ENCODE measurements at regions not wholly inside any gene's neighbourhood (a gene's known extent, or its start where the extent isn't known, plus 50 kb on each side); places are given as distances from the start of the nearest gene placed in this dataset.

DNA sequence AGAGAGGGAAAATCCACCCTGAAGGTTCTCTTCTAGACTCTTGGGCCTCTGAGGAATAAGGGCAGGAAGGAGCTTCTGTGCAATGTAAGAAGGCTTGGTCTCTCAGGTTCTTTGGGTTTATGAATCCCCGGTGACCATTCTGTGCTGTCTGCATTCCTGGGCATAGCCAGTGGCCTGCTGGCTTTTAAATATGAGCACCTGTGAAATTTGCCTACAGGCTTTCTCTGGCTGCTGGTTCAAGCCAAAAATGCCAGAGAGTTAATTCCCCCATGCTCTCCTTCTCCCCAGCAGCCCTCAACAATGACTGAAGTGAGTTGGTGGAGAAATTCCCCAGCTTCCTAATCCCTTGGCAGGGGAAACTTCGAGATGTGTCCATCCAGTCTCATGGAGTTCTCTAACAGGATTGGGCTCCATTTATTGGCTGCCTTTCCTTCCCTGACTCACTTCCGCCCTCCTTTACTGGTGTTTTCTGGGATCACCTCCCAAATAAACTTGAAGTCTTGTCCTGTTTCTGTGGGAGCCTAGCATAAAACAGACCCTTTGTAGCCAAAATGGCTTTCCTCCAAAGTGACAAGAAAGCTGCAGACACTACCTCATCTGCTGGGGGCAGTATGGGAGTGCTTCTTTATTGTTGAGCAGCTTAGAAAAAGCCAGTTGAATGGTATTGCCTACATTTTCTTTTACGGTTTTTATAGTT is 179.4 kb upstream of the CASK start:
- no TSS peak for BruUV-seq (replicated peaks)

More for the DNA sequence above, 179.4 kb upstream of the CASK start:
- ATAC-seq (no peak), DNase-seq (ENCODE audit: low read depth, low spot score) (no peak)
- Histone ChIP-seq H3K9me2 (ENCODE audit: insufficient read depth) (no peaks in the 10 kb centered on the region), H3K4me3 (replicated peaks in 1 of 2; ENCODE audit: low read depth in 1 of 2, low read length in 2 of 2) (no peak overlapping the region), H3K9me3 (ENCODE audit: control insufficient read depth in 1 of 2, insufficient read depth in 1 of 2, low read depth in 1 of 2, low read length in 2 of 2) (no peaks in the 10 kb centered on the region), H3K4me2 (ENCODE audit: low read length) (no peak overlapping the region), H3K27me3 (ENCODE audit: insufficient read depth, low read length) (no peaks in the 10 kb centered on the region), H4K20me1 (ENCODE audit: insufficient read depth) (no peaks in the 10 kb centered on the region), H3K27ac (ENCODE audit: low read depth, low read length) (no peak overlapping the region), H3K4me1 (ENCODE audit: control insufficient read depth in 1 of 2, insufficient read depth in 2 of 2, low read length in 2 of 2) (no peaks in the 10 kb centered on the region), H2AFZ (ENCODE audit: low read depth, low read length, poor library complexity, severe bottlenecking) (no peak overlapping the region), H3K9ac (ENCODE audit: low read length) (no peak overlapping the region), H3K79me2 (ENCODE audit: insufficient read depth, low read length) (no peaks in the 10 kb centered on the region), H3K36me3 (ENCODE audit: control insufficient read depth in 1 of 2, insufficient read depth in 2 of 2, low read length in 2 of 2) (no peaks in the 10 kb centered on the region)
- CTCF ChIA-PET = no interaction called here
- intact Hi-C loops (cut with micrococcal nuclease) = no loop called here
- RAD21 ChIA-PET (ENCODE audit: low non-redundant PET in 1 of 2, low total read pairs in 2 of 2, uncharacterized antibody in 2 of 2, unreplicated experiment in 2 of 2) = no interaction called here
- POLR2A ChIA-PET = no interaction called here
- TF ChIP-seq YY1 (IDR thresholded peaks at IDR 0.05; ENCODE audit: extremely low read depth, insufficient replicate concordance, low read depth, low read length) = no peak
- no peak for TF ChIP-seq ELF1 (IDR thresholded peaks at IDR 0.05; ENCODE audit: borderline replicate concordance, low read depth)
- TF ChIP-seq SP1 (IDR thresholded peaks at IDR 0.05; ENCODE audit: low read depth) = no peak
- TF ChIP-seq ZNF274 (IDR thresholded peaks at IDR 0.05; ENCODE audit: low read depth, low read length) = no peak
- TF ChIP-seq, protein P1, sequence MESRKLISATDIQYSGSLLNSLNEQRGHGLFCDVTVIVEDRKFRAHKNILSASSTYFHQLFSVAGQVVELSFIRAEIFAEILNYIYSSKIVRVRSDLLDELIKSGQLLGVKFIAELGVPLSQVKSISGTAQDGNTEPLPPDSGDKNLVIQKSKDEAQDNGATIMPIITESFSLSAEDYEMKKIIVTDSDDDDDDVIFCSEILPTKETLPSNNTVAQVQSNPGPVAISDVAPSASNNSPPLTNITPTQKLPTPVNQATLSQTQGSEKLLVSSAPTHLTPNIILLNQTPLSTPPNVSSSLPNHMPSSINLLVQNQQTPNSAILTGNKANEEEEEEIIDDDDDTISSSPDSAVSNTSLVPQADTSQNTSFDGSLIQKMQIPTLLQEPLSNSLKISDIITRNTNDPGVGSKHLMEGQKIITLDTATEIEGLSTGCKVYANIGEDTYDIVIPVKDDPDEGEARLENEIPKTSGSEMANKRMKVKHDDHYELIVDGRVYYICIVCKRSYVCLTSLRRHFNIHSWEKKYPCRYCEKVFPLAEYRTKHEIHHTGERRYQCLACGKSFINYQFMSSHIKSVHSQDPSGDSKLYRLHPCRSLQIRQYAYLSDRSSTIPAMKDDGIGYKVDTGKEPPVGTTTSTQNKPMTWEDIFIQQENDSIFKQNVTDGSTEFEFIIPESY (IDR thresholded peaks at IDR 0.05; ENCODE audit: extremely low read depth, insufficient replicate concordance, low read length) = no peak
- TF ChIP-seq, protein P2, sequence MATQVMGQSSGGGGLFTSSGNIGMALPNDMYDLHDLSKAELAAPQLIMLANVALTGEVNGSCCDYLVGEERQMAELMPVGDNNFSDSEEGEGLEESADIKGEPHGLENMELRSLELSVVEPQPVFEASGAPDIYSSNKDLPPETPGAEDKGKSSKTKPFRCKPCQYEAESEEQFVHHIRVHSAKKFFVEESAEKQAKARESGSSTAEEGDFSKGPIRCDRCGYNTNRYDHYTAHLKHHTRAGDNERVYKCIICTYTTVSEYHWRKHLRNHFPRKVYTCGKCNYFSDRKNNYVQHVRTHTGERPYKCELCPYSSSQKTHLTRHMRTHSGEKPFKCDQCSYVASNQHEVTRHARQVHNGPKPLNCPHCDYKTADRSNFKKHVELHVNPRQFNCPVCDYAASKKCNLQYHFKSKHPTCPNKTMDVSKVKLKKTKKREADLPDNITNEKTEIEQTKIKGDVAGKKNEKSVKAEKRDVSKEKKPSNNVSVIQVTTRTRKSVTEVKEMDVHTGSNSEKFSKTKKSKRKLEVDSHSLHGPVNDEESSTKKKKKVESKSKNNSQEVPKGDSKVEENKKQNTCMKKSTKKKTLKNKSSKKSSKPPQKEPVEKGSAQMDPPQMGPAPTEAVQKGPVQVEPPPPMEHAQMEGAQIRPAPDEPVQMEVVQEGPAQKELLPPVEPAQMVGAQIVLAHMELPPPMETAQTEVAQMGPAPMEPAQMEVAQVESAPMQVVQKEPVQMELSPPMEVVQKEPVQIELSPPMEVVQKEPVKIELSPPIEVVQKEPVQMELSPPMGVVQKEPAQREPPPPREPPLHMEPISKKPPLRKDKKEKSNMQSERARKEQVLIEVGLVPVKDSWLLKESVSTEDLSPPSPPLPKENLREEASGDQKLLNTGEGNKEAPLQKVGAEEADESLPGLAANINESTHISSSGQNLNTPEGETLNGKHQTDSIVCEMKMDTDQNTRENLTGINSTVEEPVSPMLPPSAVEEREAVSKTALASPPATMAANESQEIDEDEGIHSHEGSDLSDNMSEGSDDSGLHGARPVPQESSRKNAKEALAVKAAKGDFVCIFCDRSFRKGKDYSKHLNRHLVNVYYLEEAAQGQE (IDR thresholded peaks at IDR 0.05; ENCODE audit: low read depth) = no peak
- TF ChIP-seq, protein P3, sequence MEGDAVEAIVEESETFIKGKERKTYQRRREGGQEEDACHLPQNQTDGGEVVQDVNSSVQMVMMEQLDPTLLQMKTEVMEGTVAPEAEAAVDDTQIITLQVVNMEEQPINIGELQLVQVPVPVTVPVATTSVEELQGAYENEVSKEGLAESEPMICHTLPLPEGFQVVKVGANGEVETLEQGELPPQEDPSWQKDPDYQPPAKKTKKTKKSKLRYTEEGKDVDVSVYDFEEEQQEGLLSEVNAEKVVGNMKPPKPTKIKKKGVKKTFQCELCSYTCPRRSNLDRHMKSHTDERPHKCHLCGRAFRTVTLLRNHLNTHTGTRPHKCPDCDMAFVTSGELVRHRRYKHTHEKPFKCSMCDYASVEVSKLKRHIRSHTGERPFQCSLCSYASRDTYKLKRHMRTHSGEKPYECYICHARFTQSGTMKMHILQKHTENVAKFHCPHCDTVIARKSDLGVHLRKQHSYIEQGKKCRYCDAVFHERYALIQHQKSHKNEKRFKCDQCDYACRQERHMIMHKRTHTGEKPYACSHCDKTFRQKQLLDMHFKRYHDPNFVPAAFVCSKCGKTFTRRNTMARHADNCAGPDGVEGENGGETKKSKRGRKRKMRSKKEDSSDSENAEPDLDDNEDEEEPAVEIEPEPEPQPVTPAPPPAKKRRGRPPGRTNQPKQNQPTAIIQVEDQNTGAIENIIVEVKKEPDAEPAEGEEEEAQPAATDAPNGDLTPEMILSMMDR (IDR thresholded peaks at IDR 0.05 in 2 of 3, conservative IDR thresholded peaks at IDR 0.05 in 1 of 3; ENCODE audit: borderline replicate concordance in 1 of 3, insufficient read depth in 1 of 3, low read depth in 2 of 3, low read length in 2 of 3) = no peak
- TF ChIP-seq SIN3A (IDR thresholded peaks at IDR 0.05; ENCODE audit: low read depth) = no peak
- TF ChIP-seq JUND (IDR thresholded peaks at IDR 0.05) = no peak
- TF ChIP-seq EZH2 (IDR thresholded peaks at IDR 0.05) = no peak
- no peak for TF ChIP-seq SRF (IDR thresholded peaks at IDR 0.05; ENCODE audit: low read depth)
- TF ChIP-seq FOSL1 (IDR thresholded peaks at IDR 0.05; ENCODE audit: low read depth) = no peak
- TF ChIP-seq TCF7L2 (IDR thresholded peaks at IDR 0.05; ENCODE audit: borderline replicate concordance, extremely low read depth, insufficient read depth, insufficient read length) = no peak
- no peak for TF ChIP-seq CEBPB (IDR thresholded peaks at IDR 0.05; ENCODE audit: low read depth)
- TF ChIP-seq, protein P4, sequence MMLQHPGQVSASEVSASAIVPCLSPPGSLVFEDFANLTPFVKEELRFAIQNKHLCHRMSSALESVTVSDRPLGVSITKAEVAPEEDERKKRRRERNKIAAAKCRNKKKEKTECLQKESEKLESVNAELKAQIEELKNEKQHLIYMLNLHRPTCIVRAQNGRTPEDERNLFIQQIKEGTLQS (IDR thresholded peaks at IDR 0.05) = no peak
- no peak for TF ChIP-seq POLR2AphosphoS5 (IDR thresholded peaks at IDR 0.05; ENCODE audit: low read depth, low read length)
- TF ChIP-seq EZH2phosphoT487 (IDR thresholded peaks at IDR 0.05; ENCODE audit: borderline replicate concordance) = no peak

Data from HCT116 (cell line).